NOMO-1 treated with dmso at 0.1 percent for 144 hours (cell line): ENCODE measurements at regions not wholly inside any gene's neighbourhood (a gene's known extent, or its start where the extent isn't known, plus 50 kb on each side); places are given as distances from the start of the nearest gene placed in this dataset.

Experiments used
- DNase-seq: peaks from one replicate; lab custom pipeline; 2025; ENCODE audit not compliant: unreplicated experiment; lab: John Stamatoyannopoulos, UW

GRCh38 chr9:515665-516064, 301.0 kb downstream of the DOCK8 start:
- no peak for DNase-seq

GRCh38 chr9:517993-518392, 303.3 kb downstream of the DOCK8 start:
- no peak for DNase-seq

- no peak for DNase-seq
These were observed 303.9 kb downstream of the DOCK8 start for GRCh38 chr9:518540-518939.

- no peak for DNase-seq
These were observed 304.9 kb downstream of the DOCK8 start for GRCh38 chr9:519579-519978.

- DNase-seq: no peak
These were observed 305.6 kb downstream of the DOCK8 start for GRCh38 chr9:520302-520701.

GRCh38 chr9:522190-522589, 307.5 kb downstream of the DOCK8 start:
- no peak for DNase-seq

- no peak for DNase-seq
These were observed 308.0 kb downstream of the DOCK8 start for GRCh38 chr9:522658-523057.

GRCh38 chr9:523444-523843, 308.8 kb downstream of the DOCK8 start:
- no peak for DNase-seq

- no peak for DNase-seq
These were observed 309.3 kb downstream of the DOCK8 start for GRCh38 chr9:524008-524407.

- no peak for DNase-seq
These were observed 312.4 kb downstream of the DOCK8 start for GRCh38 chr9:526904-527591.

GRCh38 chr9:529731-530130, 311.8 kb upstream of the DMRT1 start:
- no peak for DNase-seq

GRCh38 chr9:530681-531080, 310.8 kb upstream of the DMRT1 start:
- no peak for DNase-seq

GRCh38 chr9:532707-533106, 308.8 kb upstream of the DMRT1 start:
- DNase-seq: no peak

GRCh38 chr9:534886-535285, 306.6 kb upstream of the DMRT1 start:
- DNase-seq: no peak

- DNase-seq: no peak
These were observed 306.1 kb upstream of the DMRT1 start for GRCh38 chr9:535356-535755.

GRCh38 chr9:536597-537511, 304.6 kb upstream of the DMRT1 start:
- no peak for DNase-seq

GRCh38 chr9:543478-543877, 298.0 kb upstream of the DMRT1 start:
- no peak for DNase-seq

GRCh38 chr9:545480-545879, 296.0 kb upstream of the DMRT1 start:
- no peak for DNase-seq

GRCh38 chr9:546235-546634, 295.3 kb upstream of the DMRT1 start:
- no peak for DNase-seq

- no peak for DNase-seq
These were observed 294.7 kb upstream of the DMRT1 start for GRCh38 chr9:546797-547223.

- DNase-seq: no peak
These were observed 294.2 kb upstream of the DMRT1 start for GRCh38 chr9:547314-547713.

- no peak for DNase-seq
These were observed 292.0 kb upstream of the DMRT1 start for GRCh38 chr9:549455-549997.
